T-helper 1 cell treated with Interleukin-12 subunit alpha and Interleukin-12 subunit beta and Interleukin-4 antibody, amounts not matched to agents 30 ng/mL and 1 ng/mL, for 36 hours (primary cell): ENCODE measurements at regions not wholly inside any gene's neighbourhood (a gene's known extent, or its start where the extent isn't known, plus 50 kb on each side); places are given as distances from the start of the nearest gene placed in this dataset.

ENCODE experiments used
- intact Hi-C: fragments of 100-400 bp; cut with micrococcal nuclease; formaldehyde crosslinking; loops from one replicate; pipeline ENCODE4 v1.15.1; 2024

DNA sequence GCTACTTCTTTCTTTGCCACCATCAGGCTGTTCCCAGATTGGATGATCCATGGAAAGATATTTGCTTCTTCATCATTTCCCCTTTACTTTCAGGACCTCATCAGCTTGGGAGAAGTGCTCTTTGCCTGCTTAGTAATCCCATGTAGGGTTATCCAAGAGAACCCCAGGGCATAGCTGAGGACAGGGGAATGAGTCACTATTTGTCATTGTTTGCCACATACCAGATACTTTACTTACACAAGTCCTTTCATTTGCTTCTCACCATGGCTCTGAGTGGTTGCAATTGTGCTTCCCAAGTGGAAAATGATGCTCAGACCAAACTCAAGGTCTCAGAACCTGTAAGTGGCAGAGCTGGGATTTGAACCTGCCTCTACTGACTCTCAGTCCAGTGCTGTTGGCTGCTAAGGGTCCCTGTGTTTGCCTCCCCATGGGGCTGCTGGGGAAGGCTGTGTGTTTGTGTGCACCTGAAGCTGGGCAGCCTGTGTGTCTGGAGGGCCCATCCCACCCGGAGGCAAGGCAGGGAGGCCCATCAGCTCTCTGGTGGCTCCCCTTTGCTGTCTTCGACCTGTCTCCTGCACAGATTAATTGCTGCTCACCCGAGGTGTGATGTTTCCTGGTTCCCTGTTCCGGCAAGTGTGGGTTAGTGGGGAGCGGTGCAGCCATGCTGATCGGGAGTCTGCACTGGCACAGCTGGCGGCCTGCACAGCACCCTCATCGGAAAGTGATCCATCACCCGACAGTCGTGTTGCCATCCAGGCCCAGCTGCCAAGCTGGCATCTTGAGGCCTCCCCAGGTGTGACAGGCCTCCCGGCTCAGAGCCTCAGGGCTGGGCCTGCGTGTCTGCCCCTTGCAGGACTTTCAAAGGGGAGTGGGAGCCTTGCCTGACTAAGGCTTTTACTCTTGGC lies 228.8 kb downstream of the DHX35 start:
- intact Hi-C loops = no loop called here

- intact Hi-C loops = no loop called here
Observed at GRCh38 chr20:39188266-39188765, 226.2 kb downstream of the DHX35 start.

DNA sequence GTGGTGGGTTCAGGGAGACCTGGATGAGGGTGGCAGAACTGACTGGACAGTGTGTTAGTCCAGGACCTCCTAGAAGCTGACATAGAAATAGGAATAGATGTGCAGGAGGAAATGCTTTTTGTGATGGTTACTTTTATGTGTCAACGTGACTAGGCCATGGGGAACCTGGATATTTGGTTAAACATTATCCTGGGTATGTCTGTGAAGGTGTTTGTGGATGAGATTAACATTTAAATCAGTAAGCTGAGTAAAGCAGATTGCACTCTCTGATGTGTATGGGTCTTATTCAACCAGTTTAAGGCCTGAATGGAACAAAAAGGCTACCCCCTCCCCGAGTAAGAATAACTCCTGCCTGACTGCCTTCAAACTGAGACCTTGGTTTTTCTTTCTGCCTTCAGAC lies 219.3 kb downstream of the DHX35 start:
- intact Hi-C loops = no loop called here

- intact Hi-C loops = no loop called here
Observed at GRCh38 chr20:39176457-39176856, 214.3 kb downstream of the DHX35 start.

- intact Hi-C loops = no loop called here
Observed at GRCh38 chr20:39170896-39171463, 208.8 kb downstream of the DHX35 start.

GRCh38 chr20:39165099-39165498 lies 203.0 kb downstream of the DHX35 start:
- intact Hi-C loops = no loop called here

DNA sequence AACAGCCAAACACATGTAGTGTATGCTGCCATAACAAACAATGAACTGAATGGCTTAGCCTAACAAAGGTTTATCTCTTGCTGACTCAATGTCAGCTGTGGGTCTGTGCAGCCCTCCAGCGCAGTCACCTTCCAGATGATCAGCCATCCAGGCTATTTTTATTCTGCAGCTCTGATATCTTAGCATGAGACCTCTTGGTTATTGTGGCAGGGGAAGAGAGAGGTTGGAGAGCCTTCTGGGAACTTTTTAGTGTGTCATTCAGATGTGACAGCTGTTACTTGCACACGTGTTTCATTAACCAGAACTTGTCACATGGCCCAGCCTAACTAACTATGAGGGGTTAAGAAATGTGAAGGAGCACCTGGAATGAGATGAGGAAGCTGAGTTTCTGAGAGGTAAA lies 202.5 kb downstream of the DHX35 start:
- intact Hi-C loops = no loop called here

GRCh38 chr20:39163993-39164392 lies 201.8 kb downstream of the DHX35 start:
- intact Hi-C loops = no loop called here

- intact Hi-C loops = no loop called here
Observed at GRCh38 chr20:39161900-39162299, 199.8 kb downstream of the DHX35 start.

DNA sequence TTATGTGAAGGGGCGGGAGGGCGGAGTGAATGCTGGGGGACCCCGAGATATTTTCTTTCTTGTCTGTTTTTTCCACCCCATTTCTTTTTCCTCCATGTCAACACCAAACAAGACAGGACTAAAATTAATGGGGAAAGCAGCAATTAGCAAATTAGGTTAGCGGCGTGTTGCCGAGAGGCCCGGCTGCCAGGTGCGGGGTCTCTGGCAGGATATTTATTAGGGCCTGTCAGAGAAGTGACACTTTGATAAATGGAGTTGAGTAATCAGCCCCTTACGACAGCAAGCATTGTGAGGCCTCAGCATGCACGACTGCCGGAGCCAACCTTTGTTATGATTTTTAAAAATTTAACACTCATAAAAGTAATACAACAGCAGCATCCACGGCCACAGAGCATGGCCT lies 193.8 kb downstream of the DHX35 start:
- intact Hi-C loops = no loop called here

DNA sequence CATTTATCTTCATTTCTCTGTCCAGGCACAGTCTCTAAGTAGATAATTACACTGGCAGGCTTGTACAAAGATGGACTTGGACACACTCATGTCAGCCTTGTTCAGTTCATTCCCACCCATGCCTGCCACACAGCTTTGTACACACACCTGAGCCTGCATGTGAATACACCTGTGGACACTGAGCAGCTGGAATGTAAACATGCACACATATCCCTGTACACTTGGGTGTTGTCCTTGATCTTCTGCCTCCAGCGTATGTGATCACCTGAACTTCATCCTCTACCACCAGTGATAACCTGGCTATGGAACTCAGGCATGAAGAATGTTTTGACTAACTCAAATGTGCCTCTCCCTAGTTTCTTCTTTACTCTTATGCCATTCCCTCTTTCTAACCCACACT lies 190.6 kb downstream of the DHX35 start:
- intact Hi-C loops = no loop called here

GRCh38 chr20:39152126-39152525 lies 190.0 kb downstream of the DHX35 start:
- intact Hi-C loops = no loop called here

GRCh38 chr20:39150501-39150900 lies 188.4 kb downstream of the DHX35 start:
- intact Hi-C loops = no loop called here

DNA sequence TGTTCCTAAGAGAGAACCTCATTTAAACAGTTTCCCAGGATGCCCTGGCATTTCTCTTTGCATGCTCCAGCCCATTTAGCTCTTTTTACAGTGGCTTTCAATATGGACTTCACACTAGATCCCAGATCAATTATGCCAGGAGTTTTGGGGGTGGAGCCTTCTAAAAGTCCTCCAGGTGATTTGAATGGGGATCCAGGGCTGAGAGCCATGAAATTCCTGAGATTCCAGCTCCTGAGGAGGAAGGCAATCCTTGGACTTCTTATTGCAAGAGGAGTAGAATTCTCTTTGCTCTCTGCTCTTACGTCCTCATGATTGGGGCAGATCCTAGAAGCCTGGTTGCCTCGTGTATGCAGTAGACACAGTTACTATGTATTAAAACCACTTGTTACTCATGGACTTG lies 184.2 kb downstream of the DHX35 start:
- intact Hi-C loops = no loop called here

DNA sequence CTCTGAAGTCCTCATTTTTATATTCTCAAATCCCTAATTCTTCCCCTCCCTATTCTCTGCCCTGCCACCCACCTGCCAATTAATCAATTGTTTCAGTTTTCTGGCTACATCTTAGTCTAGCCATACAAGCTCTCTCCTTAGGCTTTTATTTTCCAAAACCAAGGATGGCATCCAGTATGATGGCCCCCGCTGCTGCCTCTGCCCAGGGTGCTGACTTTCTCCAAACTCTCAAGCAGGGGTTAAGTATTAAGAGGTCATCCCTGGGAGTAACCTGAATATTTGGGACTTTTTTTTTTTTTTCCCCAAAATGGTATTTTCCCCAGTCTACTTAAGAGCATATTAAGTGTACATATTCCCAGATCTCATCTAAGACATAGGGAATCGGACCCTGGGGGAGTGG lies 183.8 kb downstream of the DHX35 start:
- intact Hi-C loops = no loop called here

GRCh38 chr20:39144757-39145156 lies 182.6 kb downstream of the DHX35 start:
- intact Hi-C loops = no loop called here

DNA sequence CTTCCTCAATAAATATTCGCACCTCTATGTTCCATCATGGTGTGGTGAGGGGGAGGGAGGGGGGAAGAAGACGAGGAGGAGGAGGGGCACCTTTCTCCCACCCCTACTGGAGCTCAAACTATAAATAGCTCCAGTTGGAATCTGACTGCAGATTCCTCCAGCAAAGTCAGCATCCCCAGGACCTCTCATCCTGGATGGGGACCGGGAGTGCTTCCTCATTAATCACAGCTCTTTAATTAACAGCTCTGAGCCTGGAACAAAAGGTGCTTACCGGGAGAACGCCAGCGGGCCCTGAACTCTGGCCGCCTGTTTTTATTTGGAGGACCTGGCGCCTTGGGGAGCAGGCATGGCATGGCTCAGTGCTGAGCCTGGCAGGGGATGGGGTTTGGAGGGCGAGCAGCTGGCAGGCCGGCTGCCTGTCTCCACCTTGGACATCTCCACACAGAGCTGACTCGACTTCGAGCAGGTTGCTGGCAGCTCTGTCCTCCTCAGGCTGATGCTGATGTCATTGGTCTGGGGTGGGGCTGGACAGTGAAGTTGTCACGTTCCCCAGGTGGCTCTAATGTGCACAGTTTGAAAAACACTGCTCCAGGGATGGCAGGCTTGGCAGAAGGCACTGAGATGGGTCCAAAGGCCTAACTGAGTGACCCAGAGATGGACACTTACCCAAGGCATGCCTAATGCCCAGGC lies 180.4 kb downstream of the DHX35 start:
- intact Hi-C loops = no loop called here

DNA sequence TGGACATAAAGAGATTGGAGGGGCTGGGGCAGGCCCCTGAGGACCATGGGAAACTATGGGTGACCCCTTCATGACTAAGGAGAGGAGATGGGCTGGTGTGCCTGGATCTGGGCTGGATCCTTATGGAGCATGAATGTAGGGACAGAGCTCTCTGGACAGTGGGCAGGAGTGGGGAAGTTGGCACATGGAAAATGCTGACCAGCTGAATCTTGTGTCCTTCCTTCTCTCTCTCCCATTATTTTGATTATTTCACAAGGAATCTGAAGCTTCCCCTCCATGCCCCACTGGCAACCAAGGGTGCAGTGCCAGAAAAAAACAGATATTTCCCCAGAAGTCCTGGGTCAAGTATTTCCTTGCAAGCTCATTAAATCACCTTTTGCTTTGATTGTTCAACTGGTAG lies 175.2 kb downstream of the DHX35 start:
- intact Hi-C loops = no loop called here

DNA sequence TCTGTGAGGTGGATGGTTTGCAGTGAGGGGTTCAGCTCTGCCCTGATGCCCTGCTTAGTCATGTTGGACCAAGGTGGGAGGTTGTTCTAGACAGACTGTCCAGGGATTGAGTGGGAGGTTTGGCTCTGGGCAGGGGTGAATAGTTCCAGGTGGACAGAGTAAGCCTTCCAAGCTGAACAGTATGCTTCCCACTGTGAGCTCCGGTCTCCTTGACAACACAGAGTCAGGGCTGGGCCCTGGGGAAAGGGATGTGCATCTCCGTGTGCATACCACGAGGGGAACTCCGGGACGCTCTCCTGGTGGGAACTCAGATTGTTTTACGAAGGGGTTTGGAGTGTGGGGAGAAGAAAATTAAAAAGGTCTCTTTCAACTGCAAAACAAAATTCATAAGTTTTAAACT lies 174.7 kb downstream of the DHX35 start:
- intact Hi-C loops = no loop called here

DNA sequence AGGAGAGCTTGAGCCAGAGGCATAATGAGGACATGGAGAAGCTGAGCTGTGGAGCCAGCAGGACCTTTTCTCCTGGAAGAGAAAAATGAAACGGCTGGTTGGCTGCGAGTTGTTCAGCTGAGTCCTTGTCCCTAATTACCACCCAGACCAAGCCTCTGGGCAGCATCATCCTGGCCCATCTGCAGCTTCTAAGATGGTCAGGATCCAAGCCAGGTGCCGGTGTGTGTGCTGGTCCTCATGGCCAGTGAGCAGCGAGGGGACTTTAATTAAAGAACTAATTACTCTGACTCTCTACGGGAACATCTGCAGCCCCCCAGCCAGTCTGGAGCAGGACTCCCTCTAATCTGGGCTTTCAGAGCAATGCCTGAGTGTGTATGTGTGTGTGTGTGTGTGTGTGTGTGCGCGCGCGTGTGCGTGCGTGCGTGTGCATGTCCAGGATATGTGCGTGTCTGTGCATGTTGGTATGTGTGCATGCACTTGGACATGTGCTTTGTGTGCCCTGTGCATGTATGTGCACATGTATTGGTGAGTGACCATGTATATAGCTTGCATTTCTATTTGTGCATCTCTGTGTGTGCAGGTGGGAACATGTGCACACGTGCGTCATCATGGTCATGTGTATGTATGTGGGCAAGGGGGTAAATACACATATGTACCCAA lies 173.9 kb downstream of the DHX35 start:
- intact Hi-C loops = no loop called here

- intact Hi-C loops = no loop called here
Observed at GRCh38 chr20:39133201-39133600, 171.1 kb downstream of the DHX35 start.

DNA sequence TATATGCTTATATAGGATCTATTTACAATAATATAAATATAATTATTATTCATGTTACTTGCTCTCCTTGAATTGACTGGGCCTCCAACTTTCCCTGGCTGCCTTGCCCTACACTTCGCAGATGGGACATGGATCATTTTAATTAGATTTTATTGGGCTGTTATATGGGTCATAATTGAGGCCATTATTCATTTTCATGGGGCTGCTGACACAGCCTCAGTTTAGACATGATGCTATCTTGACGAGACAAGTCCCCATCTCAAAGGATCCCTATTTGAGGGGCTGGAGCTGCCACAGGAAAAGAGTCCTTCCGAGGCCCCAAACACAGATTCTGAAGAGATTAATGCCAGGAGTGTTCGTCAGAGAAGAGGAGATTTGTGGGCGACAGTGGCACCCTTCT lies 170.4 kb downstream of the DHX35 start:
- intact Hi-C loops = no loop called here
